NCI-H146 treated with DMSO at 0.1 percent for 48 hours (cell line): ENCODE measurements at regions not wholly inside any gene's neighbourhood (a gene's known extent, or its start where the extent isn't known, plus 50 kb on each side); places are given as distances from the start of the nearest gene placed in this dataset.

Source experiments
- DNase-seq: peaks from one replicate; lab custom pipeline; 2025; ENCODE audit not compliant: unreplicated experiment; lab: John Stamatoyannopoulos, UW

- no peak for DNase-seq
Observed at GRCh38 chr17:33753452-33753851, 460.4 kb upstream of the ASIC2 start.

- DNase-seq = no peak
Observed at GRCh38 chr17:33756021-33756420, 462.9 kb upstream of the ASIC2 start.

DNA sequence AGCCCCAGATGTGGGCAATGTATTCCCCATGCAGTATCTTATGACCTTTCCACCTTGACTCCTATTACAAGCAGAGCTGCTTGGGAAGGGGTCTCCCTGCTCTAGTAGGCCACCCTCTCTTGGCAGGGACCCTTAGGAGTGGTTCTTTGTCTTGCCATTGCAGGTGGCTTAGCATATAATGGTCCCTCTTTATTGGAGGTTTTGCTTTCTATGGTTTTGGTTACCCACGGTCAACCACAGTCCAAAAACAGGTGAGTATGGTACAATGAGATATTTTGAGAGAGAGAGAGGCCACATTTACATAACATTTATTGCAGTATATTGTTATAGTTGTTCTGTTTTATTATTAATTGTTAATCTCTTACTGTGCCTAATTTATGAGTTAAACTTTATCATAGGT lies 472.8 kb upstream of the ASIC2 start:
- DNase-seq = no peak

DNA sequence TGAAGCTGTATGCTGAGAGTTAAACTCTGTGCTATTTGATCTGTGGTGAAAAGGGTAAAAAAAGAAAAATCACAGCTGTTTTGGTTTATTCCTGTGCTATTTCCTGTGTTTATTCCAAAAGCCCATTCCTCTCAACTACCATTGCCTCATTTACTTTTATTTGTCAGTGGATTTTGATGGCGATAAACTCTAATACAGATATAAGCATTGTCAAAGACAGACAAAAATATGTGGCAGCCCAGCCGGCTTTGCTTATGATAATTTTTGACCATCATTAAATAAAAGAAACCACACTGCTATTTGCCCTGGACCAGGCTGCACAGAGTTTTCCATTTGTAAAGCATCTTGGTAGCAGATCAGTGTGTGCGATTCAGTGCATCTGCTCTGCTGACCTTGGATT lies 473.6 kb upstream of the ASIC2 start:
- no peak for DNase-seq

DNA sequence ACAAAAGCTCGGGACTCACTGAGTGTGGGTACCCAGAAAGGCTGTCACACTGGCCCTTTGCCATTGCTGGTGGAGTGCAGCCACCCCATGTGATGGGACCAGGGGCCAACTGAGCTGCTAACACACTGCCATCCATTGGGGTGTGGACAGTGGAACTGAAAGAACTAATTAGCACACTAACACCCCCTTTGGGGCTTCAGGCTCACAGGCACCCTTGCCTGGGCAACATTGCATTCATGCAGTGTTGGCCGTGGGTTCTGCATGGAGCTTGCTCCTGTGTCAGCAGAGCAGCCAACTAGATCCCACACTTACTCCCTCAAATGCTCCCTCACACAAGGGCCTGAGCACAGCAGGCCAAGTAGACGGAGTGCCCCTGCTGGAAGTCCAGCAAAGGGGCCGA lies 476.0 kb upstream of the ASIC2 start:
- DNase-seq = no peak

- no peak for DNase-seq
Observed at GRCh38 chr17:33776304-33776703, 478.8 kb upstream of the CCL2 start.

DNA sequence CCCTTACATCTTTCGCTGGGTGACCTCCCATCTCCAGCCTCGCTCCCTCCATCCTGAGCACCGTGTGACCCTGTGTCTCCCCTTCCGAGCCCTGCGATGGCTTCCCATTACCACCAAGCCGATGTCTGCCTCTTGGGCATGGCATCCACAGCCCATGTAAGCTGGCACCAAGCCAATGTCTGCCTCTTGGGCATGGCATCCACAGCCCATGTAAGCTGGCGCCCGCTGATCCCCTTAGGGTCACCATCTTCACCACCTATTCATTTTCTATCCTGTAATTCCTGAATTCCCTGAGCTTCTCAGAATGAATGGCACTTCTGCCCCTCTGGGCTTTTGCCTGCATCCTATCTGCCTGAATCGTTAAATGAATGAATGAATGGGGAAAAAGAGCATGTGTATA lies 478.2 kb upstream of the CCL2 start:
- no peak for DNase-seq

DNA sequence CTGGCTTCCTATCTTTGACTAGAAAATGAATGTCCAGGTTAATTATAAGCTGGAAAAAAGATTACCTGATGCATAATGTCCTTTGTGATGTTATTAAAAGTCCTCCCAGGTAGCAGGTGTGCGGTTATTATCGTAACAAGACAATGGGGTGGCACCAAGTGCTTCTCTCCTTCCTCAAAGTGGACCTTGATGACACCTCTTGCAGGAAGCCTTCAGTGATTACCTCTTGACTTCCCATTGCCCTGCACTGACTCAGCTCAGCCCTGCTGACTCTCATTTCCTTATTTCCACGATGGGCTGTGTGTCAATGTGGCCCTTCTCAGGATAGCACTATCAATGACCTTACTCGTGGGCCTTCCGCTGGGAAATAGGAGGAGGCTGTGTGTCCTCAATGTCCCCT lies 477.4 kb upstream of the CCL2 start:
- DNase-seq = no peak

GRCh38 chr17:33778505-33779233 lies 476.4 kb upstream of the CCL2 start:
- no peak for DNase-seq

GRCh38 chr17:33779234-33779591 lies 475.9 kb upstream of the CCL2 start:
- peak; percentile 33 for DNase-seq

- DNase-seq = no peak
Observed at GRCh38 chr17:33785281-33785680, 469.8 kb upstream of the CCL2 start.

GRCh38 chr17:33786478-33786877 lies 468.6 kb upstream of the CCL2 start:
- no peak for DNase-seq

GRCh38 chr17:33789658-33790057 lies 465.4 kb upstream of the CCL2 start:
- DNase-seq = no peak

DNA sequence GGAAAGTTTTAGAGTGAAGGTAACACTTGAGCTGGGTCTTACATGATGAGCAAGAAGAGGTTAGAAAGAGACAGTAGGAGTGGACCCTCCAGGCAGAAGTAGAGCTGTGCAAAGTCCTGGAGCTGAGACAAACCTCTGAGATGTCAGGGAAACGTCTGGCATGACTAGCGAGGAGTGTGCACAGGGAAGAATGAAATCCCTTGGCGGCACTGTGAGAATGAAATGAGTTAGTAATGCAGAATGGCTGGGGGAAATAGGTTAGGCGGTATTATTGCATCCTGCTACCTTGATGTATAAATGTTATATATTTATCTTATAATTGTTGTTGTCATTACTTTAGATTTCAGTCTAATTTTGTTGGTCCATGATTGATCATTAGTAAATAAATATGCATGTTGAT lies 457.9 kb upstream of the CCL2 start:
- no peak for DNase-seq

- no peak for DNase-seq
Observed at GRCh38 chr17:33798308-33798707, 456.8 kb upstream of the CCL2 start.

DNA sequence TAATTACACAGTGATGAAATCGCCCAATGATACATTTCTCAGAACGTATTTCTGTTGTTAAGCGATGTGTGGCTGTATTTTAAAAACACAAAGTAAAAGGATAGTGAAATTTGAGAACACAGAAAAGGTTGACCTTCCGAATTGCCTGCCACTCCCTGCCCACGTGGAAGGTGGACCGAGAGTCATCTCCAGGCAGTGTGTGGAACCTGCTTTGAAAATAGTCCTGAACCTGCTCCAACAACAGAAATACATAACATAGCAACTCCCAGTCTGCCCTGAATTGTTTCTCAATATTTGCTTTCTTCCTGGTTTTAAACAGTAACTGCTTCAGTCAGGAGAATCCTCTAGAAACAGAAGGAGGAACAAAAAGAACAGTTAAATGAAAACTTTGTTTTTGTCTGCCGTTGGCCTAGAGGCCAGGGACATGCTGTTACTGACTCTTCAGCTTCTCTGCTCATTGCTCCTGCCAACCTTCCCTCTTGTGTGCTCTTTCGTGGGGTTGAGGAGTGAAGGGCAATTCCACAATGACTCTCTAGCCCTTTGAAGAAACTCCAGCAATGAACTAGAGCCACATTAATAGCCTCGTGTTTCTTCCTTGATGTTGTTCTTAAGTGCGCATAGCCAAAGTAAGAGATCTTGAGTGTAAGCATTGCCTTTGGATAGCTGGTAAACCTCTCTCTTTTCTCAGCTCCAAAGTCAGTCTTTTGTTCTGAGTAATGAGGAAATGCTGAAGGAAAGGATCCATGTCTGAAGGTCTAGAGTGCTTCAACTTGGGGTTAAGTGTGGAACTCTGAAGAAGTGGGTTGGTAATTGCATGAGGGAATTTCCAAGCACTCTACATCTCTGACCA lies 452.5 kb upstream of the CCL2 start:
- no peak for DNase-seq

- DNase-seq = no peak
Observed at GRCh38 chr17:33803199-33803685, 451.8 kb upstream of the CCL2 start.

- DNase-seq = no peak
Observed at GRCh38 chr17:33803686-33804085, 451.4 kb upstream of the CCL2 start.

- no peak for DNase-seq
Observed at GRCh38 chr17:33804401-33804800, 450.7 kb upstream of the CCL2 start.

GRCh38 chr17:33806631-33807030 lies 448.5 kb upstream of the CCL2 start:
- DNase-seq = no peak

DNA sequence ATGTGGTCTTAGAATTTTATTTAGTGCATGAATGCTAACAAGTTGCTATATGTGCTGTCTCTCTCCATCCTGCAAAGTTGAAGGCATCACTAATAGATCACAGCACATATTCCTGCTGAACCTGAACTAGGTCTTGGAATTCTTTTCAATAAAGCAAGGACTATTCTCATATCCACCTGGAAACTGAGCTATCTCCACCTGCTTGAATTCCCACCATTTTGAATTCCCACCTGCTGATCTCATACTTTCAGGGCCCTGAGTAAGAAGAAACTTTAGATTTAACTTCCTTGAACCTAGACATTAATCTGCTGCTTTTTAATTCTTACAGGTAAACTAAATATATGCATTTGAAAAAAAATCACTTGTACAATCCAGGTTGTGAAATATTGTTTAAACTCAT lies 445.3 kb upstream of the CCL2 start:
- no peak for DNase-seq

DNA sequence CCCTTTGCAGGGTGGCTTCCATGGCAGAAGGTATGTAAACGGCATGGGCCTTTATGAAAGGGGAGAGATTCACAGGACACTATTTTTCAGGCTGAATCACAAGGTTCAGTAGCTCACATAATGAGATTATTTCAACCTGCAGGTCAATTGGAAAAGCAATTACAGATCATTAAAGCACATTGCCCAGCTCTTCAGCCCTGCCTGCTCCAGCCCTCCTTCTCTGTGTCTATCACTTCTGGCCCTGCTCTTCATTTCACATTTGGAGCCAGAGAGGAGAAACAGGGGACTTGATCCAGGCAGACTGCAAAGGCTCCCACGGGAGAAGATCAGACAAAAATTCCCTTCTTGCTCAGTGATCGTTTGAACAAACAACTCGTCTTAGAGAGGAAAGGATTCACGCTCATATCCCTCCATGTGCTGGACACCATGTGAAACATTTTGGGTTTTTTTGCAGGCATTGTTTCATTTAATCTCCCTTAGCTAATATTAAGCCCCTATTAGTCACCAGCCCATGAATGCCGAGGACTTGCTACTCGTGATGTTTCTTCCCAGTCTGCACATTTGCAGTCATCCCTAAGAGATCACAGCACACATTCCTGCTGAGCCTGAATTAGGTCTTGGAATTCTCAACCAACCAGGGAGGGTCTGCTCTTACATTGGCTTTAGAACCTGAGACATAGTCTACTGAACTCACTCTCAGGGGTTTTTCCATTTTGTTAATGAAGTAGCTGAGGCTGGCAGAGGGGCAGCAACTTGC lies 443.9 kb upstream of the CCL2 start:
- no peak for DNase-seq
